GM12878 (cell line): ENCODE measurements at regions not wholly inside any gene's neighbourhood (a gene's known extent, or its start where the extent isn't known, plus 50 kb on each side); places are given as distances from the start of the nearest gene placed in this dataset.

ENCODE experiments used
- ATAC-seq: fragments of 200-7000 bp; cut with Tn5 transposase; 3 replicates; pipeline ENCODE4 v1.9.1; 2020; ENCODE audit warnings: mild to moderate bottlenecking, moderate library complexity
- BruUV-seq: library from RNA; stranded (reverse); fragments of 400-500 nt; replicated peaks from 2 replicates; lab custom pipeline; 2021; lab: Mats Ljungman, UMichigan
- CTCF ChIA-PET: fragments of 300-600 bp; sonication (Branson Sonifier 250); formaldehyde crosslinking; extraction: SDS; loops from one replicate; lab custom pipeline; 2021; ENCODE audit warnings: inconsistent platforms; lab: Yijun Ruan, JAX
- POLR2A ChIA-PET: fragments of 350-600 bp; formaldehyde crosslinking; extraction: SDS; loops from one replicate; lab custom pipeline; 2021; ENCODE audit warnings: inconsistent platforms; lab: Charles Lee
- RAD21 ChIA-PET: fragments of 300-600 bp; sonication (Branson Sonifier 250); formaldehyde crosslinking; loops from one replicate; lab custom pipeline; 2023; ENCODE audit warnings: antibody characterized with exemption; ENCODE audit not compliant: unreplicated experiment; lab: Charles Lee
- SMC1A ChIA-PET: fragments of 300-600 bp; sonication (Branson Sonifier 250); formaldehyde crosslinking; loops from one replicate; lab custom pipeline; 2023; ENCODE audit not compliant: unreplicated experiment, uncharacterized antibody; lab: Charles Lee
- DNase-seq: peaks from one replicate; pipeline ENCODE4 v3.0.0-alpha.2; 2011; ENCODE audit warnings: low read depth, low spot score
- FAIRE-seq: peaks from 3 replicates; lab custom pipeline; 2011; peaks lifted over from hg19 to GRCh38; lab: Jason Lieb, UNC
- H2AFZ ChIP-seq: 2 replicates; pipeline ENCODE4 v1.6.0; 2011; ENCODE audit warnings: low read depth, low read length, control low read depth; ENCODE audit not compliant: control insufficient read depth
- H3K27ac ChIP-seq: 2 replicates; pipeline ENCODE4 v1.5.1; 2011; ENCODE audit warnings: control low read depth; ENCODE audit not compliant: control insufficient read depth, insufficient read depth
- H3K27me3 ChIP-seq, 2 experiments: replicated peaks in 1 of 2; 2 replicates each; pipeline versions ENCODE4 v1.6.0 to v1.6.1; 2011; ENCODE audit warnings: low read length in 1 of 2; ENCODE audit not compliant: control insufficient read depth in 2 of 2, insufficient read depth in 2 of 2
- H3K36me3 ChIP-seq, 2 experiments: 2 replicates each; pipeline ENCODE4 v1.5.1; 2011; ENCODE audit warnings: low read length in 1 of 2; ENCODE audit not compliant: control insufficient read depth in 2 of 2, insufficient read depth in 2 of 2
- H3K4me1 ChIP-seq: 2 replicates; pipeline ENCODE4 v1.6.1; 2011; ENCODE audit warnings: mild to moderate bottlenecking, low read length, moderate library complexity, mixed read lengths; ENCODE audit not compliant: control insufficient read depth, insufficient read depth
- H3K4me2 ChIP-seq: 2 replicates; pipeline ENCODE4 v1.6.0; 2011; ENCODE audit warnings: control low read depth; ENCODE audit not compliant: control insufficient read depth, insufficient read depth
- H3K4me3 ChIP-seq: fragments of 200-600 bp; sonication (generic); 2 replicates; pipeline ENCODE4 v1.5.1; 2016
- H3K79me2 ChIP-seq: 2 replicates; pipeline ENCODE4 v1.6.0; 2011; ENCODE audit warnings: low read length; ENCODE audit not compliant: control insufficient read depth, insufficient read depth
- H3K9ac ChIP-seq: 2 replicates; pipeline ENCODE4 v1.8.0; 2011; ENCODE audit warnings: low read length, control low read depth, mixed read lengths; ENCODE audit not compliant: control insufficient read depth, insufficient read depth
- H3K9me3 ChIP-seq: replicated peaks from 3 replicates; pipeline ENCODE4 v1.5.1; 2011; ENCODE audit warnings: mild to moderate bottlenecking, low read length; ENCODE audit not compliant: control insufficient read depth, insufficient read depth
- H4K20me1 ChIP-seq: 2 replicates; pipeline ENCODE4 v1.6.0; 2011; ENCODE audit not compliant: control insufficient read depth, insufficient read depth
- CUX1 ChIP-seq: IDR thresholded peaks from 2 replicates; pipeline ENCODE4 v1.6.1; 2012; ENCODE audit warnings: improper control_type of control experiment, low read depth, low read length; ENCODE audit not compliant: insufficient replicate concordance
- EED ChIP-seq: sonication (generic); IDR thresholded peaks from 2 replicates; pipeline ENCODE4 v1.6.1; 2016; ENCODE audit warnings: antibody characterized with exemption, low read depth
- MLLT1 ChIP-seq: fragments of 450-650 bp; IDR thresholded peaks from 2 replicates; pipeline ENCODE4 v1.6.1; 2016; ENCODE audit warnings: mild to moderate bottlenecking
- POU2F2 ChIP-seq: IDR thresholded peaks from 3 replicates; pipeline ENCODE4 v1.6.1; 2011; ENCODE audit warnings: low read depth, mild to moderate bottlenecking, low read length, borderline replicate concordance
- RAD21 ChIP-seq: IDR thresholded peaks from 2 replicates; pipeline ENCODE4 v1.6.1; 2011; ENCODE audit warnings: mild to moderate bottlenecking, low read depth, low read length, moderate library complexity; ENCODE audit not compliant: insufficient read depth
- SPI1 ChIP-seq: IDR thresholded peaks from 2 replicates; pipeline ENCODE4 v1.6.1; 2011; ENCODE audit warnings: low read depth, mild to moderate bottlenecking, low read length, moderate library complexity, borderline replicate concordance; ENCODE audit not compliant: insufficient read depth
- TCF3 ChIP-seq: IDR thresholded peaks from 2 replicates; pipeline ENCODE4 v1.6.1; 2012; ENCODE audit warnings: low read depth, mild to moderate bottlenecking, low read length, borderline replicate concordance; ENCODE audit not compliant: insufficient read depth
- WGBS: methylation state at CpG from one replicate; pipeline ENCODE4 v1.1.6; 2016; ENCODE audit warnings: low lambda C conversion rate; ENCODE audit not compliant: insufficient replicate concordance, insufficient coverage; ENCODE audit errors: missing lambda C conversion rate; 5-methylcytosine and 5-hydroxymethylcytosine counted together
- in situ Hi-C: fragments of 300-500 bp; cut with MboI; formaldehyde crosslinking; loops from 9 replicates; pipeline ENCODE4 v1.14.3; 2018; ENCODE audit warnings: mixed read lengths
- intact Hi-C: fragments of 100-400 bp; cut with micrococcal nuclease; formaldehyde crosslinking; loops from one replicate; pipeline ENCODE4 v1.14.2; 2022; ENCODE audit not compliant: unreplicated experiment

- BruUV-seq = no TSS peak
- ATAC-seq (no peak), FAIRE-seq (no peak), DNase-seq (no peak)
- ChIA-PET POLR2A (interaction anchor here (0.5 to 0.7 kb wide), 2 partner anchors 11 to 178 kb away, joined by 3 to 7 read pairs; no protein-coding TSS in a partner anchor), SMC1A (no interaction called here), CTCF (no interaction called here), RAD21 (no interaction called here)
- H3K27ac ChIP-seq = no peak overlapping the region
- intact Hi-C loops = no loop called here
- no peak overlapping the region for H3K9ac ChIP-seq
- no peaks in the 10 kb centered on the region for H3K27me3 ChIP-seq
- H3K4me2 ChIP-seq = no peak overlapping the region
- no peaks in the 10 kb centered on the region for H3K4me1 ChIP-seq
- H4K20me1 ChIP-seq = no peaks in the 10 kb centered on the region
- no peak overlapping the region for H3K4me3 ChIP-seq
- in situ Hi-C loops = no loop called here
- H3K9me3 ChIP-seq = no peaks in the 10 kb centered on the region
- WGBS = 36% methylated on average over 9 of the region's 9 CpGs
- no peaks in the 10 kb centered on the region for H3K79me2 ChIP-seq
- H3K36me3 ChIP-seq = no peaks in the 10 kb centered on the region
- TF ChIP-seq RAD21 = no peak
- TF ChIP-seq EED = no peak
- no peak for TF ChIP-seq SPI1
- no peak for TF ChIP-seq TCF3
- TF ChIP-seq MLLT1 = no peak
- TF ChIP-seq POU2F2 = no peak
- TF ChIP-seq CUX1 = no peak
- no peak overlapping the region for H2AFZ ChIP-seq
These were observed 84.8 kb upstream of the CPHXL start for GRCh38 chr16:75811020-75811634.
